Smooth muscle cell (in vitro differentiated cells): ENCODE measurements at regions not wholly inside any gene's neighbourhood (a gene's known extent, or its start where the extent isn't known, plus 50 kb on each side); places are given as distances from the start of the nearest gene placed in this dataset.

ENCODE experiments used
- DNase-seq: peaks from one replicate; lab custom pipeline; 2025; ENCODE audit not compliant: unreplicated experiment; lab: John Stamatoyannopoulos, UW
- H2AFZ ChIP-seq: fragments of 200-600 bp; sonication (generic); 2 replicates; pipeline ENCODE4 v1.6.0; 2016; ENCODE audit warnings: antibody characterized with exemption, low read depth, mild to moderate bottlenecking
- H3F3A ChIP-seq: fragments of 200-600 bp; sonication (generic); 2 replicates; pipeline ENCODE4 v1.6.0; 2017; ENCODE audit warnings: antibody characterized with exemption, low read depth
- H3K27ac ChIP-seq: fragments of 200-600 bp; sonication (generic); 2 replicates; pipeline ENCODE4 v1.5.1; 2016; ENCODE audit warnings: low read depth, mild to moderate bottlenecking
- H3K27me3 ChIP-seq: fragments of 200-600 bp; sonication (generic); 2 replicates; pipeline ENCODE4 v1.6.1; 2016; ENCODE audit warnings: low read depth, mild to moderate bottlenecking
- H3K36me3 ChIP-seq: fragments of 200-600 bp; sonication (generic); 2 replicates; pipeline ENCODE4 v1.5.1; 2016; ENCODE audit warnings: low read depth
- H3K4me1 ChIP-seq: fragments of 200-600 bp; sonication (generic); 2 replicates; pipeline ENCODE4 v1.5.1; 2016; ENCODE audit warnings: low read depth
- H3K4me2 ChIP-seq: fragments of 200-600 bp; sonication (generic); 2 replicates; pipeline ENCODE4 v1.6.0; 2016; ENCODE audit warnings: mild to moderate bottlenecking
- H3K4me3 ChIP-seq: fragments of 200-600 bp; sonication (generic); 2 replicates; pipeline ENCODE4 v1.5.1; 2016; ENCODE audit warnings: mild to moderate bottlenecking
- H3K79me2 ChIP-seq: fragments of 200-600 bp; sonication (generic); 2 replicates; pipeline ENCODE4 v1.6.0; 2016; ENCODE audit warnings: low read depth, mild to moderate bottlenecking
- H3K9ac ChIP-seq: fragments of 200-600 bp; sonication (generic); 2 replicates; pipeline ENCODE4 v1.6.0; 2016; ENCODE audit warnings: low read depth
- H3K9me3 ChIP-seq: fragments of 200-600 bp; sonication (generic); replicated peaks from 2 replicates; pipeline ENCODE4 v1.5.1; 2016; ENCODE audit warnings: low read depth
- H4K20me1 ChIP-seq: fragments of 200-600 bp; sonication (generic); 2 replicates; pipeline ENCODE4 v1.6.0; 2016; ENCODE audit warnings: low read depth
- whole genome bisulfite sequencing: methylation state at CpG from one replicate; pipeline ENCODE4 v1.1.7; 2016; ENCODE audit warnings: low lambda C conversion rate; 5-methylcytosine and 5-hydroxymethylcytosine counted together
- TF ChIP-seq, protein P1 (sequence below): fragments of 200-600 bp; sonication (generic); IDR thresholded peaks from 2 replicates; pipeline ENCODE4 v1.5.1; 2017; ENCODE audit warnings: borderline replicate concordance, mild to moderate bottlenecking, antibody characterized with exemption; ENCODE audit not compliant: insufficient read depth, poor library complexity, severe bottlenecking

DNA sequence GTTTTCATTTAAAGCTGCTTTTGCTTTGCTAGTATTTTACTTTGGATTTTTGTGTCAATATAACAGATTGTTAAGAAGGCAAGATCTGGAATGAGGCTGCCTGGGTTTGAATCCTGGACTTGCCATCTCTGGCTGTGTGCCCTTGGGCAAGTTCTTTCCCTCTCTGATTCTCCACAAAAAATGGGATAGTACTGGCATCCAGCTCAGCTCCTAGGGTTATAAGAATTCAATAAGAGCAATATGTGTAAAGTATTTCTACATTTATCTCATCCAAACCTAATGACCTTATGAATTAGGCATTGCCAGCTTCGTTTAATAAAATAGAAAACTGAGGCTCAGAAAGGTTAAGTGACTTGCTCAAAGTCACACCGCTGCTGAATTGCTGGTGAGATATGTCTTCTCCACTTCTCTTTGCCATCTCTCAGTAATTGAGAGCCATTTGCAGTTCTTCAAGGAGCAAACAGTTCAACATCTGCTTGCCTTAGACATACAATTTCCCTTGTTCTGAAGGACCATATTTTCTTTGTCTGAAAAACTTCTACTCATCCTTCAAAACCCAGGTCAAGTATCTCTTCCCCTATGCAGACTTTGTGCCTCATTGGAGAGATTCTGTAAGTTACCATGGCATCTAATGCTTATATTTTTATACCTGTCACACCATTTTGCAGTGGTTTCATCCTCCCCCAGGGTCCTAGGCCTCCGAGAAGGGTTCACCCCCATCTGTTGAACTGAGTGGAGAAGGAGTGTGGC, 80.8 kb upstream of the TLE3 start:
- no peak overlapping the region for H3K4me2 ChIP-seq
- H3K79me2 ChIP-seq = no peaks in the 10 kb centered on the region
- no peak overlapping the region for H3K27ac ChIP-seq
- H3K27me3 ChIP-seq = no peaks in the 10 kb centered on the region
- TF ChIP-seq, protein P1, sequence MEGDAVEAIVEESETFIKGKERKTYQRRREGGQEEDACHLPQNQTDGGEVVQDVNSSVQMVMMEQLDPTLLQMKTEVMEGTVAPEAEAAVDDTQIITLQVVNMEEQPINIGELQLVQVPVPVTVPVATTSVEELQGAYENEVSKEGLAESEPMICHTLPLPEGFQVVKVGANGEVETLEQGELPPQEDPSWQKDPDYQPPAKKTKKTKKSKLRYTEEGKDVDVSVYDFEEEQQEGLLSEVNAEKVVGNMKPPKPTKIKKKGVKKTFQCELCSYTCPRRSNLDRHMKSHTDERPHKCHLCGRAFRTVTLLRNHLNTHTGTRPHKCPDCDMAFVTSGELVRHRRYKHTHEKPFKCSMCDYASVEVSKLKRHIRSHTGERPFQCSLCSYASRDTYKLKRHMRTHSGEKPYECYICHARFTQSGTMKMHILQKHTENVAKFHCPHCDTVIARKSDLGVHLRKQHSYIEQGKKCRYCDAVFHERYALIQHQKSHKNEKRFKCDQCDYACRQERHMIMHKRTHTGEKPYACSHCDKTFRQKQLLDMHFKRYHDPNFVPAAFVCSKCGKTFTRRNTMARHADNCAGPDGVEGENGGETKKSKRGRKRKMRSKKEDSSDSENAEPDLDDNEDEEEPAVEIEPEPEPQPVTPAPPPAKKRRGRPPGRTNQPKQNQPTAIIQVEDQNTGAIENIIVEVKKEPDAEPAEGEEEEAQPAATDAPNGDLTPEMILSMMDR = no peak
- H3K4me1 ChIP-seq = no peaks in the 10 kb centered on the region
- no peak for DNase-seq
- no peaks in the 10 kb centered on the region for H4K20me1 ChIP-seq
- no peak overlapping the region for H3K4me3 ChIP-seq
- no peak overlapping the region for H3K9ac ChIP-seq
- H3K36me3 ChIP-seq = no peaks in the 10 kb centered on the region
- no peaks in the 10 kb centered on the region for H3F3A ChIP-seq
- H3K9me3 ChIP-seq = no peaks in the 10 kb centered on the region
- H2AFZ ChIP-seq = no peak overlapping the region
- 98% methylated on average over 3 of the region's 3 CpGs for WGBS

DNA sequence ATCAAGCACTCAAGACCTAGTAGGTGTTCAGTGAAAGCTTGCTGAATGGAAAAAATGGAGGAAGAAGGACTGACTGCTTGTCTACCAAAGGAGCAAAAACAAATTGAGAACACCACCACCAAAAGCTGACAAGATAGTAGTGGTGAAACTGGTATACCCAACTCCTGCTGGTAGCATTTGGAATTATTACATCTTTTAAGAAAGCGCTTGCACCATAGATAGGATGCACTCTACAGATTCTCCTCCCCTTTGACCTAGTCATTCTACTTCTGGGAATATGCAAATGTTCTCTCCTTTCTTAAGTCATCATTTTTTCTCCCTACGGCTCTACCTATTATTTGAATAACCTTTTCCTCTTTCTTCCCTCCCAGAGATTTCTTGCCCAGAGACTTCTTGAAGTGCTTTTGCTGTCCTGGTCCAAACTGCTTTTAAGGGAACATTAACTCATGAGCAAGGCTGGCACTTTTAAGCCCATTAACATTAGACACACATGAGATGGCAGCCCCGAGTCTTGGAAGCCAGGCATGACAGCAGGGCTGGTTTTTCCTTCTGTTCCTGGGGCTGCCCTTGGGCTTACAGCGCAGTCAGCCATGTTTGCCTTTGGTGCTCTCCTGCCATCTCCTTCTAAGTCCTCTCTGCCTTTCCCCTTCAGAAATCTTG, 75.0 kb upstream of the TLE3 start:
- H3F3A ChIP-seq = no peaks in the 10 kb centered on the region
- TF ChIP-seq, protein P1 = no peak
- H3K9me3 ChIP-seq = no peaks in the 10 kb centered on the region
- H2AFZ ChIP-seq = no peak overlapping the region
- no peak overlapping the region for H3K27ac ChIP-seq
- no peaks in the 10 kb centered on the region for H3K36me3 ChIP-seq
- H3K9ac ChIP-seq = no peak overlapping the region
- H4K20me1 ChIP-seq = no peaks in the 10 kb centered on the region
- H3K4me2 ChIP-seq = no peak overlapping the region
- 90% methylated on average over 4 of the region's 4 CpGs for WGBS
- no peaks in the 10 kb centered on the region for H3K27me3 ChIP-seq
- no peaks in the 10 kb centered on the region for H3K4me1 ChIP-seq
- no peaks in the 10 kb centered on the region for H3K79me2 ChIP-seq
- no peak overlapping the region for H3K4me3 ChIP-seq
- DNase-seq = no peak

DNA sequence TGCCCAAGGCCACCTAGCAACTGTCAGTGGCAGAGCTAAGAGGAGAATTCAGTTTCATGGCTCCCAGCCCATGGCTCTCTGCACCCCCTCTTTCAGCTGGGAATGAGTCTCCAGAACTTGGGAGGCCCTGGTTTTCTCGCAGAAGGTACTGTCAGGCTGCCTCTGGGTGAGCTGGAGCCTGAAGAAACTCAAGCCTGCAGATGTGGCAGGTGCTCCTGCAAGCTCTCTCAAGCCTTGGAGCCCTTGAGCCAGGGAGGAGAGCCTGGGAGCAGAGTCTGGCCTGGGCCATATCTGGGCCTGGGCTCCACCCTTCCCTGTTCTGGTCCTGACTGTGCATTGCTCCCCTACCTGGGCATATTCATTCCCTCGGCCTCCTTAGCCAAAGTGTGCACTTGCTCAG, 74.4 kb upstream of the TLE3 start:
- DNase-seq = no peak
- no peak overlapping the region for H2AFZ ChIP-seq
- H3K4me2 ChIP-seq = peak overlapping the region; percentile 64
- 94% methylated on average over 2 of the region's 2 CpGs for WGBS
- no peaks in the 10 kb centered on the region for H3K79me2 ChIP-seq
- TF ChIP-seq, protein P1 = no peak
- H3K4me1 ChIP-seq = no peaks in the 10 kb centered on the region
- H3K27ac ChIP-seq = no peak overlapping the region
- no peak overlapping the region for H3K4me3 ChIP-seq
- H3K9ac ChIP-seq = no peak overlapping the region
- H3K36me3 ChIP-seq = no peaks in the 10 kb centered on the region
- no peaks in the 10 kb centered on the region for H3K27me3 ChIP-seq
- no peaks in the 10 kb centered on the region for H3K9me3 ChIP-seq
- no peaks in the 10 kb centered on the region for H3F3A ChIP-seq
- no peaks in the 10 kb centered on the region for H4K20me1 ChIP-seq
